Iris pigment epithelial cell (primary cell): ENCODE measurements at regions not wholly inside any gene's neighbourhood (a gene's known extent, or its start where the extent isn't known, plus 50 kb on each side); places are given as distances from the start of the nearest gene placed in this dataset.
"Not testable (repeated sequence)": the region's sequence is repeated elsewhere in the genome, so short reads cannot be mapped to it uniquely, and the experiment has no call there.

Experiments used
- DNase-seq: peaks from one replicate; pipeline ENCODE4 v3.0.0-alpha.2; 2011; ENCODE audit warnings: low read depth

- DNase-seq = not testable (repeated sequence)
These were observed 119.2 kb downstream of the SEPTIN14 start for GRCh38 chr7:55743454-55743717.

DNA sequence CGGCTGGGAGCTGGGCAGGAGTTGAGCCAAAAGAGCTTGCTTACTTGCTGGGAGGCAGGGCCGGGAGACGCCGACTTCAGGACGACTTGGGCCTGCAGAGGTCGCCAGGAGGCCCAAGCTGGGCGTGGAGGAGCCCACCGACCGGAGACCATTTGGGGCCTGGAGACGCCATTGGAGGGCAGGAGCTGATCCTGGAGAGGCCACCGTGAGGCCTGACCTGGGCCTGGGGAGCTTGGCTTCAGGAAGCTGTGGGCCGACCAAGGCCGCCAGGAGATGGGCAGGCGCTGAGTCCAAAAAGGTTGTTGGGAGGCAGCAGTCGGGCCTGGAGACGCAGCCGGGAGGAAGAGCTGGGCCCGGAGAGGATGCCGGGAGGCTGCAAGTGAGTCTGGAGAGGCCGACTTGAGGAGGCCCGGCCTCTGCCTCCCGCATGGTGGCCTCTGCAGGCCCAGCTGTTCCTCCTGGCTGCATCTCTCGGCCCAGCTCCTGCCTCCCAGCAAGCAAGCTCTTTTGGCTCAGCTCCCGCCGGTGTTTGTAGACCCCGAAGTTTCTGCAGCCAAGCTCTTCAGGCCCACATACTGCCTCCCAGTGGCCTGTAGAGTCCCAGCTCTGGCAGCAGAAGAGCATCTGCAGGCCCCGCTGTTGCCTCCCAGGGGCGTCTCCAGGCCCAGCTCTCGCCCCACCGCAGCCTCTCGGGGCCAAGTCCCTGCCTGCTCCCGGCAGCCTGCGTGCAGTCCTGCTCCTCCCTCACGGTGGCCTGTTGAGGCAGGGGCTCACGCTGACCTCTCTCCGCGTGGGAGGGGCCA lies 119.7 kb downstream of the SEPTIN14 start:
- DNase-seq = not testable (repeated sequence)

- not testable (repeated sequence) for DNase-seq
These were observed 120.6 kb downstream of the SEPTIN14 start for GRCh38 chr7:55741721-55742631.

DNA sequence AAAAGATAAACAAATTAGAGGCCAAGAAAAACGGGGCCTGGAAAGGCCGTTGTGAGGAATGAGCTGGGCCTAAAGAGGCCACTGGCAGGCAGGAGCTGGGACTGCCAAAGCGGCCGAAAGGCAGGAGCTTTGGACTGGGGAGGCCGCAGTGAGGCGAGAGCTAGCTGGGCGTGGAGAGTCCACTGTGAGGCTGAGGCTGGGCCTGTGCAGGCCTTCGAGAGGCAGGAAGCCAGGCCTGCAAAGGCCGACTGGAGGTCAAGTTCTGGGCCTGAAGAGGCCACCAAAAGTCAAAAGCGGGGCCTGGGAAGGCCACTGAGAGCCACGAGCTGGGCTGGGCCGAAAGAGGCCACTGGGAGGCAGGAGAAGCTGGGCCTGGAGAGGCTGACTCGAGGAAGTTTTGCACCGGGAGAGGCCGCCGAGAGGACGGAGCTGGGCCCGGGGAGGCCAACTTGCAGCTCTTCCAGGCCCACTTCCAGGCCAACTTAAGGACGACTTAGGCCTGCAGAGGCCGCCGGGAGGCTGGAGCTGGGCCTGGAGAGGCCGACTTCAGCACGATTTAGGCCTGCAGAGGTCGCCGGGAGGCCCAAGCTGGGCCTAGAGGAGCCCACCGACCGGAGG lies 121.8 kb downstream of the SEPTIN14 start:
- not testable (repeated sequence) for DNase-seq

DNA sequence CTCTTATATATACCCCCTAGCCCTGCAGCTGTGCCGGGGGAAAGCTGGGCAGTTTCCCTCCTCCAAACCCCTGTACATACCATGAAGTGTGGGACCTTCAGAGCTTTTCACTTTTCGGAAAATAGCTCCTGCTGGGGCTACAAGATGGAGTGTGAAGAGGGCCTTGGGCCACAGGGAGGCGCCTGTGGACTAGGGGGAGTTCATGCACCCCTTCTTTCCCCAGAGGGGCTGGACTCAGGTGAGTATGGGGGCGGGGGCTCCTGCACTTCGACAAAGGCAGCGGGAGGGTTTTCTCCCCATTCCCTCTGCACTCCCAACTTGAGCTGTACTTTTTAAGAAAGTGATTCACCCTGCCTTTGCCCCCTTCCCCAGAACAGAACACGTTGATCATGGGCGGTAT lies 122.5 kb downstream of the SEPTIN14 start:
- not testable (repeated sequence) for DNase-seq

DNA sequence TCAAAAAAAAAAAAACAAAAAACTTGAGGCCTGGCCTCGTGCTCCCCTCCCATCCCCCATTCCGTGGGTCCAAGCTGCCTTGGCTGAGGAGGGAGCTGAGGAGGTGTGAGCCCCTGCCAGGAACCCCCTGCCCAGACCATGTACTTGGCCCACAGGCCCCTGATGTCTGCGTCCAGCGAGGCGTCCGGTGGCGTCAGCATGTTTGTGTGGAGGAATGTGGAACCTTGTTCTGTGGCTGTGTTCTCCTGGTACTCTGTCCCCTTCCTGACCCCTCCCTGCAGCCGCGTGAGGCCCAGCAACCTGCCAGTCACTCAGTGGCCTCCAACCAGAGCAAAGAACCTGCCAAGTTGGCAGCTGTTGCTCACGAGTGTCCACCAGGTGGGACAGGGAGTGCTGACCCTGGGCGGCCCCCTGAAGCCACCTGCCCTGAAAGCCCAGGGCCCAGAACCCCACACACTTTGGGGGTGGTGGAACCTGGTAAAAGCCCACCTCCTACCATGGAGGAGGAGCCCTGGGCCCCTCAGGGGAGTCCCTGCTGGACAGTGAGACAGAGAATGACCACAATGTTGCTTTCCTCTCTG lies 125.8 kb downstream of the SEPTIN14 start:
- DNase-seq = not testable (repeated sequence)

GRCh38 chr7:55733241-55734140 lies 129.1 kb downstream of the SEPTIN14 start:
- DNase-seq = peak; percentile 20

DNA sequence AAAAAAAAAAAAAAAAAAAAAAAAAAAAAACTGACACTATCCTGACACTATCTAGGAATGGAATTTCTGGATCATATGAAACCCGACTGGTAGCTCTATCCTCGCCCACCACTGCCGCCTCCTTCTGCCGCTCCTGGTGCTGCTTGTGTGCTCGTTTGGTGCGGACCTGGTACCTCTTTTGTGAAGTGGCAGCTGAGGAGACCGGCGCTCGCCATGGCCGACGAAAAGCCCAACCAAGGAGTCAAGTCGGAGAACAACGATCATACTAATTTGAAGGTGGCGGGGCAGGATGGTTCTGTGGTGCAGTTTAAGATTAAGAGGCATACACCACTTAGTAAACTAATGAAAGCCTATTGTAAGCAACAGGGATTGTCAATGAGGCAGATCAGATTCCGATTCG lies 130.6 kb downstream of the SEPTIN14 start:
- DNase-seq = no peak

- no peak for DNase-seq
These were observed 132.4 kb downstream of the SEPTIN14 start for GRCh38 chr7:55730197-55730596.

- DNase-seq = no peak
These were observed 139.0 kb downstream of the SEPTIN14 start for GRCh38 chr7:55723621-55723941.

GRCh38 chr7:55722874-55723620 lies 139.5 kb downstream of the SEPTIN14 start:
- DNase-seq = not testable (repeated sequence)

- not testable (repeated sequence) for DNase-seq
These were observed 141.5 kb downstream of the SEPTIN14 start for GRCh38 chr7:55721004-55721403.

GRCh38 chr7:55715247-55715867 lies 143.1 kb upstream of the VOPP1 start:
- DNase-seq = not testable (repeated sequence)

DNA sequence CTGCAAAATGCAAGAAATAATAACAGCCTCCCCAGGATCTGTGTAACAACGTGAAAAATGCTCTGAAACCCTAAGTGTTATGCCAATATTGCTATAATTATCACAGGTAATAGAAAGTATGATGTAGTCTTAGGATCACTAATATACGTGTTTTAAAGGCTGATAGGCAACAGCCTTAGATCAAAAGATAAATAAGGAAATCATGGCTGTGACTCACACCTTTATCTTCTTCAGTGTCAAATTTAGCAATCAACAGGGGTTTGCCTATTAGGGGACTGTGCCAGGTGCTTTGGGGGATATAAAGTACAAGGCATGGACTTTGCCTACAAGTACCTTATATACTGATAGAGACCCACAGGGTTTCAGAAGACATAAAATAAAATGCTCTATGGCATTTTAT lies 142.1 kb upstream of the VOPP1 start:
- DNase-seq = not testable (repeated sequence)

DNA sequence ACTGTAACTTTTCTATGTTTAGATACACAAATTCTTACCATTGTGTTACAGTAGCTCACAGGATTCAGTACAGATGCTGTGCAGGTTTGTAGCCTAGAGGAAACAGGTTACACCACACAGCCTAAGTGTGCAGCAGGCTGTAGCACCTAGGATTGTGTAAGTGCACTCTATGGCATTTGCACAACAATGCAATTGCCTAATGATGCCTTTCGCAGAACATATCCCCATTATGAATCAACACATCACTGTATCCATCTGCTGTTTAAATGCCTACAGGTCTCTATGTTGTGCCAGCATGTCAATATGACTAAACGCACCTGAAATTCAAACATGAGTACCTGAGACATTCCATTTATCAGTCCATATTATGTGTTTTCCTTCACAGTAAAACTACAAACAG lies 138.0 kb upstream of the VOPP1 start:
- DNase-seq = not testable (repeated sequence)

GRCh38 chr7:55708028-55708427 lies 135.7 kb upstream of the VOPP1 start:
- peak; percentile 16 for DNase-seq

- DNase-seq = not testable (repeated sequence)
These were observed 135.1 kb upstream of the VOPP1 start for GRCh38 chr7:55707410-55707809.

- not testable (repeated sequence) for DNase-seq
These were observed 134.3 kb upstream of the VOPP1 start for GRCh38 chr7:55706451-55707195.

DNA sequence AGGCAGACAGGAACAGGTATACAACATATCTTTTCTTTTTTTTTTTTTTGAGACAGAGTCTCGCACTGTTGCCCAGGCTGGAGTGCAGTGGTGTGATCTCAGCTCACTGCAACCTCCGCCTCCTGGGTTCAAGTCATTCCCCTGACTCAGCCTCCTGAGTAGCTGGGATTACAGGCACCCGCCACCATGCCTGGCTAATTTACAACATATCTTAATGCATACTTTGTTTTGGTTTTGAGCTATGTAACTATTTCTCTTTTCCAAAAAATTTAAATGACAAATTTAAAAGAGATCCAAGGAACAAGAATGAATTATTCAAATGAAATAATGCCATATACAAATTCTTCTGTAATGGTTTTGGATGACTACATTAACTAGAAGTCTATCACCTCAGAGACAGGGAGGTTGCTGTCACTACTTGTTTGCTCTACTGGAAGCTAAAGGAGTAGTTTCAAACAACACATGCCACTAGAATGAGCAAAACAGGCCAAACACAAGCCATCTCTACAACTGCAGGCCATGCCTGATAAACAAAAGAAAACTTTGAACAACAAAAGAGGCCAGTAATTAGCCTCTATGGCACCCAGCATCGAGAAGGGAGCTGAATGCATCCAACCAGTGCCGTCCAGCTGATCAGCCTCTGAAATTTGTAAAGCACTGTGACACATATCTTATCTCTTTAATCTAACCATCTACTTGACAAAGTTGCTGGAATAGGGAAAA lies 133.6 kb upstream of the VOPP1 start:
- not testable (repeated sequence) for DNase-seq
